ENCODE measurements at regions not wholly inside any gene's neighbourhood (a gene's known extent, or its start where the extent isn't known, plus 50 kb on each side); places are given as distances from the start of the nearest gene placed in this dataset.

- DNase-seq = no peak
These were observed 586.0 kb downstream of the TOX3 start for GRCh38 chr16:51960931-51961330.

- DNase-seq = no peak
These were observed 593.5 kb downstream of the TOX3 start for GRCh38 chr16:51953286-51953985.

DNA sequence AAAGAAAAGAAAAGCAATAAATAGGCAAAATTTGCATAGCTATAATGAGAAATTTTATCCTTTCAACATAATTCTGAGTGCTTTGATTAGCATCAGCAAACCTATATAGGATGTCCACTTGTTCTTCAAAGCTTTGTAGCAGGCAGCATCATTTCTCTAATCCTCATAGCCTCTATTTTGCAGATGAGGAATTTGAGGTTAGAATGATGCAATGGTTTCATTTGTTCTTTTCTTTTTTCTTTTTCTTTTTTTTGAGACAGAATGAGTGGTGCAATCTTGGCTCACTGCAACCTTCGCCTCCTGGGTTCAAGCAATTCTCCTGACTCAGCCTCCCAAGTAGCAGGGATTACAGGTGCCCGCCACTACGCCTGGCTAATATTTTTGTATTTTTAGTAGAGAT is 594.4 kb downstream of the TOX3 start:
- DNase-seq = no peak

DNA sequence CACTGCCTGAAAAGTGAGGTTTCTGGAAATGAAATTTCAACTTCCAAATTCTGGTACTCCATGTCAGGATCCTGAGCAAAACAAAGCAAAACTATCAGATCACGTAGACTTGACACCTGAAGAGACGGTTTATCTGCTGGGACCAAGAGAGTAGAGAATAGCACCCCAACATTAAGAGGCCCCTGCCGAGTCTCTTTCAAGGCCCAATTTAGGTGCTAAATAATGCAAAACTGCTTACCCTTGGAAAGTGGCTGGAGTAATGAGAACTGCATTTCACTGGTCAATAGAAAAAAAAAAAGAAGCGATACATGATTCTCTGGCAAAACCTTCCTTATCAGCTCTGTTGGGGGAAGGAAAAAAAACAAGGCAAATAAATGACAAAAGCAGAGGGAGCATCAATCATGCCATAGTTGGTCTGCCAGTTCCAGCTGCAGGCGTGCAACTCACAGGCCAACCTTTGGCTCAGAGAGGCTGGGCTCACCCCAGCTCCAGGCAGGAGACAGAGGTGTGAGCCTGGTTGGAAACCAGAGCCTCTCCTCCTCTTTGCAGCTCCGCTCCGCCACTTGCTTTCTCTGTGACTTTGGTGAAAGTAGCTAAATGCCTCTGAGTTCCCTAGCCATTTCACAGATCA is 595.2 kb downstream of the TOX3 start:
- DNase-seq = no peak

DNA sequence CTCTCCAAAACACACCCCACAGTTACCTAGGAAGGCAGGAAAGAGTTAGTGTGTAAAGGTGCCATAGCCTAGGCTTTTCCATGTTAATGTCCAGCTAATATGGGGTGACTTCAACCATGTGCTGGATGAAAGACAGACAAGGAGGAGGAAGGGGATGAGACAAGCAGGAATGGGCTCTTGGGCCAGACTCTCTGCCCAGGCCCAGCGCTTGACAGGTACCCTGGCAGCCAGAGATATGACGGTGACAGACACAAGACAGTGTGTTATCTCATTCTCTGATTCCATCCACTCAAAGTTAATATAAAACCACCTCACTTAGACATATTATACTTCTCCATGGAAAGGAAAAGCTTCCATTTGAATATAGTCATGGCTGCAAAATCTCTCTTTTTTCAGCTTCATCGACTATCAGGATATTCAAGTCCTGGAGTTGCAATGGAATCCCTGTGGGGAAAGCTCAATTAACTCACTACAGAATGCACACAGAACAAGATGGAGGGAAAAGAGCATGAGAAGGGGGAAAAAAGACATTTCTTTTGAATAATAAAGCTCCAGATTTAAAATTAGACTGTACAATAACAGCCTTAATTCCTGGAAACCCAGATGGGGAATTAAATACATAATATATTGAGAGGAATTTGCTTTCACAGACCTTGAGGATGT is 596.7 kb downstream of the TOX3 start:
- no peak for DNase-seq

DNA sequence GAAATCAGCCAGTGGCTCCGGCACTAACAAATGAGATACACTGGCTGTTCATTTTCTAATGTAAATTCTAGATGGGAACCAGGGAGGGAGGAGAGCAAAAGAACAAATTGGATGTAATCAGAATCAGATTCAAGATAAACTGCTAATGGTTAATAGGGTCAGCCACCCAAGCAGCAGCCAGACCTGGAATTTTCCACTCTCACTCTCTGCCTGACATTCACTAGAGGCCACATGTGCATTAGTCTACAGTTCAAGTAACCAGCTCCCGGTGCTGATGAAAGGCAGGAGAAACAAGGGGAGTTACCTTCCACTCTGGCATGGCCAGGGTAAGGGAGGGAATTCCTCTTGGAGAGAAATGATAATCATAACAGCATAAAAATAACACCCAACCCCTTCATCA is 597.7 kb downstream of the TOX3 start:
- no peak for DNase-seq

DNA sequence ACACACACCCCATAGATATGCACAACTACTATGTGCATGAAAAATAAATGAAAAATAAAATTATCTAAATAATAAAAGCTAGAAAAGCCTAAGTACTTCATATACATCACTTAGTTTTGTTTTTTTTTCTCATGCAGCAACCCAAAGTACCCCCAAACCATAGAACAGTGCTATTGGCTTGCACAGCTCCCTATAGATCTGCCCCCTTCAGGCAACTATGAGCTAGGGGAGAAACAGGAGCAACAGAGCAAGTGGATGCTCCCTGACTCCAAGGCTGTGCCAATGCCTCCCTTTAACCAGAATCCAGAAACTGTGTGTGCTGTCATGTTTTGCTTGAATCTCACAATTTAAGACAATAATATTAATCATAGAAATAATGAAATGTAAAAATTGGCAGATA is 605.5 kb downstream of the TOX3 start:
- no peak for DNase-seq

DNA sequence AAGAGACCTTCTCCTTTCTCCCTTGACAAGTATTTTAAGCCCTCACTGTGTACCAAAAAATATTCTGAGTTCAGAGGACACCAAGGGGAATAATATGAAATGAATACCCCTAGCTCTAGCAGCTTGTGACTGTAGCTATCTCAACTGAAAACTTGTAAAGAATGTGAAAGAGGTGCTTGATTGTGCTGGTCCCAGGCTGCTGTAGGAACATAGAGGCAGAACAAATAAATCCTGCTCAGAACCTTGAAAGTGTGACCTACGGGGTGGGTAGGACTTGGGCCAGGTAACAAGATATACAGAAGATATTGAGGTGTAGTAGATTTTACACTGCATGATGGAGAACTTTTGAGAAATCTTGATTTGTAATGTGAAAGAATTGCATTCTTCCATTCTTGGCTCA is 606.8 kb downstream of the TOX3 start:
- DNase-seq = no peak

DNA sequence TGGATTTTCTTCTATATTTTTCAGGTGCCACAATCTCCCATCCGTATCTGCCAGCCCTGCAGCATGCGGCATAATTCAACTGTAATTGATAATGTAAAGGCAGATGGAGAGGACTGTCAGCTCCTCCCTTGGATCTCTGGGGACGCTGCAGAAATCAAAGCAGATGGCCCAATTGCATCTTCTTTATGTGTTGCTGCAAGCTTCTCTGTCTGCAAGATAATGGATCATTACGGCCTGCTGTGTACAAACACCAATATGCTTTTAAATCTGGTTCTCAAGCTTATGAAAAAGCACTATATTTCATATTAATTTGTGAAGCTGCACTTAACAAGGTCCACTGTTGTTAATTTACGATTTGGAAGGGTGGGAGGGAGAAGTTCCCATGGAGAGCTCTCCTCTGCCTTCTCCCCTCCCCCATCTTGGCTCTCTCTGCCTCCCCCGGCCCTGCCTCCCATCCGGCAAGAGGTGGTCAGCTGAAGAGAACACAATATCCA is 607.5 kb downstream of the TOX3 start:
- no peak for DNase-seq

DNA sequence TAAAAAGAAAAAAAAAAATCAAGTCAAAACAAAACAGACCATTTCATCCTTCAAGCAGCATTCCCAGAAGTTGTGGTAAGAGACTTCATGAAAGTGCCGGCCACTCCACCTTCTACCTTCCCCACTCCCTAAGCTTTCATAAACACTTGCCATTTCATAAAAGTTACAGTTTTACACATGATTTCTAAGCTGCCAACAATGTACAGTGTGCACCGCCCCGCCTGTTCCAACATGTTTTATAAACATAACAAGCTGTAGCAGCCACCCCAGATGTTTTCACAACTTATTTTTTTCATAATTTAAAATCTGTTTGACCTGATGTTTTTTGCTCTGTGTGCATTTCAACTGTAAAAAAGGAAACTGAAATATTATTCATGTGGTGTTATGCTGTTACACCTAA is 608.1 kb downstream of the TOX3 start:
- no peak for DNase-seq

- DNase-seq = no peak
These were observed 609.2 kb downstream of the TOX3 start for GRCh38 chr16:51937771-51938170.

- no peak for DNase-seq
These were observed 610.1 kb downstream of the TOX3 start for GRCh38 chr16:51936846-51937245.

- no peak for DNase-seq
These were observed 614.6 kb downstream of the TOX3 start for GRCh38 chr16:51932317-51932716.

DNA sequence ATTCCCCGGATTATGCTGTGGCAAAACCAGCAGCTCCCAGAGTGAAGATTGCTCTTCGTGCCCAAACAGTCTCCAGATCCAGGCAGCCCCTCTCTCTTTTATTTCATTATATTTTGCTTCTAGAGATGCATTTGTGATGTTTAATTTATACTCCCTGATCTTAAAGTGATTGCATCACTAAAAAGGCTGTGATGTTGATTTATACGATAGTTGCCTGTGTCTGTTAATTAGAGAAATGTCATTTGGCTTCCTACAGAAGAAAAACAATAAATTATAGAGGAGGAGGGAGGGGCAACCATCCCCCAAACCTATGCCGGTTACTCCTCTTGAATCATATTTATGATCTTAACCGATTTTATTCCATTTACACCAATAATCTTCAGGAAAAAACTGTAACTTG is 615.3 kb downstream of the TOX3 start:
- DNase-seq = no peak

DNA sequence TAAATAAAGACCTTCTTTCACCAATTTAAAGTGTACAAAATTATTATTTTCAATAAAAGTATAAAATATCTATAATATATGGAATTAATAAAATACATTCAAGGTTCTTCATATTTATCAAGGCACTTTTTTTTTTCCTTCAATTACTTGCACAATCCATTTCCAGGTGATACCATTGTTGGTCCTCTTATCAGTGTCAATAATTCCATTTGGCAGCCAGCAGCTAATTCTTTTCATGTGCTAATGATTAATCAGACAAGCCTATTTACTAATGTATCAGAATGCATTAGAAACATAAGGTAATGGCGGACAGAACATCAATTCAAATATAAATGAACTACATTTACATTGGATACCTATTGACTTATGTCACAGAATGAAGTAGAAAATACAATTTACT is 622.2 kb downstream of the TOX3 start:
- no peak for DNase-seq

- DNase-seq = no peak
These were observed 624.5 kb downstream of the TOX3 start for GRCh38 chr16:51922476-51922875.

DNA sequence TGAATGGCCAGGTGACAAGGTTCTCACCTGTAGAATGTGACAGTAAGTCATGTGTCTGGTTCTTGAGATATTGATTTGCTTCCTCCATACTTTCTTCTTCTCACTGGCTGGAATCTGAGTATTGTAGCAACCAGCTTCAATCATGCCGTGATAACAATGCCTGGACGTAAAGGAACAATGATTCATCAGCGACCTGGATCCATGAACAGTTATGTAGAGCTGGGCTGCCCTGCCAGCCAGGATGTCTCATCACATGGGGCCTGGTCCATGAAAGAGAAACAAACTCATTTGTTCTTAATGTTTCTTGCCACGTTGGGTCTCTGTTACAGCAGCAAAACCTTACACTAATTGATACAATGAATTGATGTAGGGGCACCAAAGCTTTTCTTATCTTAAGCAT is 627.2 kb downstream of the TOX3 start:
- no peak for DNase-seq

DNA sequence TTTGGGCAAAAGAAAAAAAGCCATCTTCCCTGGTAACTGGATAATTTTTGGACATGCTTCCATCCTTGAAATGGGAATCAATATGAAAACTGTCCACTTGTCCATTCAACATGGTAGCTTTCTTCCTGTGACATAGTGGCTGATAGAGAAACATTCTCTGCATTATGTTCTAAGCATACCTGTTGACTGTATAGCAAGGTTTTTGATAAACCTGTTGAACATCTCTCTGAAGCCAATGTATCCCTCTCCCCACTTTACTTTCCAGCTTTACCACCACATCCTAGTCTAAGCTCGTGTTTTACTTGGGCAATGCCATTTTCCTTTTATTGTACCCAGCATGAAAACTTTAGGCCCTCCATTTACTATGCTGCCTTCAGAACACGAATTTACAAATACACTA is 630.1 kb downstream of the TOX3 start:
- no peak for DNase-seq

DNA sequence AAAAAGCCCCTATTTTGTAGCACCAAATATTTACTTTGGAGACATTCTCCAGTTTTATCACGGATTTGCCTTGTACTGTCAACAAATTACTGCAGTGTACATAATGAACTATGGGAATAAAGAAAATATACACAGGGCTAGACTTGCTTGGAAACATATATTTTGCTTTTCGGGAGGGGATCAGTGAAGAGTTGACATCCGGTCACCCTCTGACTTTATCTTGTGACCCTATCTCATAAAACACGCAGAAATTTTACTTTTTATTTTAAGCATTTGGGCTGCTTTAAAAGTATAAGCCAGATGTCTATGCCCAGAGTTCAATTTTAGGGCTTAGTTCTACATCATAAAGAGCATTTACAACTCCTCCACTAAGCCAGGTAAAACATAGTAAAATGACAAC is 630.7 kb downstream of the TOX3 start:
- DNase-seq = no peak

GRCh38 chr16:51907680-51908079 is 639.3 kb downstream of the TOX3 start:
- DNase-seq = no peak

GRCh38 chr16:51900221-51900780 is 646.6 kb downstream of the TOX3 start:
- no peak for DNase-seq

GRCh38 chr16:51898872-51899271 is 648.1 kb downstream of the TOX3 start:
- DNase-seq = no peak

DNA sequence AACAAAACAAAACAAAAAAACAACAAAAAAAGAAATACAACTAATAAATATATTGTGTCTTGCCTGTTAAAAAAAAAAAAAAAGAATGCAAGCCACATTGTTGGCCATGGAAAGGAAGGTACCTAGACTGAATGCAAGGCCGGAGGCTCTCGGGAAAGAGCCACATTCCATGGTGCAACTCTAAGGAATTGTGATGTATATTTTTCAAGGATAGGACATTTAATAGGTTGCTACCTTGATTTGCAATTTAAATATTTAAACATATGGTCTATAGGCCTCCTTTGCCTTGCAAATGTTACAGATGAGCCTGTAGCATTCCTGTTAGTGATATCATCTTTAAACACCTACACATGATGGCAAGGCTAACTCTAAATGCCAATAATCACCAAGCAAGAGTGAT is 650.9 kb downstream of the TOX3 start:
- DNase-seq = no peak
